Esophagus muscularis mucosa (tissue), 4 donors: ENCODE measurements at regions not wholly inside any gene's neighbourhood (a gene's known extent, or its start where the extent isn't known, plus 50 kb on each side); places are given as distances from the start of the nearest gene placed in this dataset.

Experiments
- EP300 ChIP-seq: sonication (generic); formaldehyde crosslinking; IDR thresholded peaks from one replicate; pipeline ENCODE4 v1.6.1; 2017; ENCODE audit warnings: antibody characterized with exemption
- POLR2A ChIP-seq: fragments of 450-650 bp; IDR thresholded peaks from one replicate; pipeline ENCODE4 v1.6.1; 2017; ENCODE audit warnings: antibody characterized with exemption, moderate library complexity, mild to moderate bottlenecking, low read depth
- POLR2AphosphoS5 ChIP-seq, 2 donors: sonication (generic); formaldehyde crosslinking; IDR thresholded peaks; one replicate each; pipeline ENCODE4 v1.6.1; 2017; ENCODE audit warnings: antibody characterized with exemption in 2 of 2
- TF ChIP-seq, protein P1 (sequence below), 3 experiments: fragments of 200-600 bp in 2 of 3; fragments of 450-650 bp in 1 of 3; sonication (generic) in 2 of 3; IDR thresholded peaks; one replicate each; pipeline ENCODE4 v1.5.1; 2017 to 2019; ENCODE audit warnings: antibody characterized with exemption in 3 of 3, mild to moderate bottlenecking in 2 of 3, moderate library complexity in 1 of 3

DNA sequence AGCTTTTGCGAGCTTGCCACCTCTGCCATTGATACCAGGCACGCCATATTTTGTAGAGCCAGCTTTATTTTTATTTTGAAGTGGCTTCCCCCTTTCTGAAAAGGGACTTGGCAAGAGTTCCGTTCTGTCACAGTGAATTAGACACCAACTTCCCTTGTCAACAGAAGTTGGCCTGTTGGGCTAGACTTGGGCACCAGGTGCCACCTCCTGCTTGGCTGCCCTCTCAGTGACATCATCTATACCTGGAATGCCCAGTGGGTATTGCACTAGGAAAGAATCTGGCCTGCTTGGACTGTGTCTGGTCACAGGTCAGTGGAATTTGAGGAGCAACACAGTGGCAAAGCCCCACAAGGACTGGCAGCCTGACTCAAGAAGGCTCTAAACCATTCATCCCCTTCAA, 101.0 kb downstream of the BCL2L11 start:
- TF ChIP-seq, protein P1, sequence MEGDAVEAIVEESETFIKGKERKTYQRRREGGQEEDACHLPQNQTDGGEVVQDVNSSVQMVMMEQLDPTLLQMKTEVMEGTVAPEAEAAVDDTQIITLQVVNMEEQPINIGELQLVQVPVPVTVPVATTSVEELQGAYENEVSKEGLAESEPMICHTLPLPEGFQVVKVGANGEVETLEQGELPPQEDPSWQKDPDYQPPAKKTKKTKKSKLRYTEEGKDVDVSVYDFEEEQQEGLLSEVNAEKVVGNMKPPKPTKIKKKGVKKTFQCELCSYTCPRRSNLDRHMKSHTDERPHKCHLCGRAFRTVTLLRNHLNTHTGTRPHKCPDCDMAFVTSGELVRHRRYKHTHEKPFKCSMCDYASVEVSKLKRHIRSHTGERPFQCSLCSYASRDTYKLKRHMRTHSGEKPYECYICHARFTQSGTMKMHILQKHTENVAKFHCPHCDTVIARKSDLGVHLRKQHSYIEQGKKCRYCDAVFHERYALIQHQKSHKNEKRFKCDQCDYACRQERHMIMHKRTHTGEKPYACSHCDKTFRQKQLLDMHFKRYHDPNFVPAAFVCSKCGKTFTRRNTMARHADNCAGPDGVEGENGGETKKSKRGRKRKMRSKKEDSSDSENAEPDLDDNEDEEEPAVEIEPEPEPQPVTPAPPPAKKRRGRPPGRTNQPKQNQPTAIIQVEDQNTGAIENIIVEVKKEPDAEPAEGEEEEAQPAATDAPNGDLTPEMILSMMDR (IDR thresholded peaks at IDR 0.05), result no peak
- TF ChIP-seq POLR2A, result no peak
- TF ChIP-seq POLR2AphosphoS5 (IDR thresholded peaks at IDR 0.05), result no peak
- TF ChIP-seq EP300, result no peak
